Peyer's patch (tissue), 4 donors: ENCODE measurements at regions not wholly inside any gene's neighbourhood (a gene's known extent, or its start where the extent isn't known, plus 50 kb on each side); places are given as distances from the start of the nearest gene placed in this dataset.

ENCODE experiments used
- POLR2A ChIP-seq, 2 donors: fragments of 450-650 bp; IDR thresholded peaks; one replicate each; pipeline ENCODE4 v1.5.1; 2017; ENCODE audit warnings: antibody characterized with exemption in 2 of 2, mild to moderate bottlenecking in 2 of 2, moderate library complexity in 2 of 2
- TF ChIP-seq, protein P1 (sequence below), 6 experiments: fragments of 450-650 bp in 4 of 6; fragments of 200-600 bp in 2 of 6; sonication (generic) in 1 of 6; IDR thresholded peaks; one replicate each; pipeline ENCODE4 v1.5.1; 2017 to 2019; ENCODE audit warnings: antibody characterized with exemption in 6 of 6, mild to moderate bottlenecking in 3 of 6, moderate library complexity in 1 of 6

GRCh38 chr5:112653638-112654205 is 84.0 kb upstream of the APC start:
- TF ChIP-seq, protein P1, sequence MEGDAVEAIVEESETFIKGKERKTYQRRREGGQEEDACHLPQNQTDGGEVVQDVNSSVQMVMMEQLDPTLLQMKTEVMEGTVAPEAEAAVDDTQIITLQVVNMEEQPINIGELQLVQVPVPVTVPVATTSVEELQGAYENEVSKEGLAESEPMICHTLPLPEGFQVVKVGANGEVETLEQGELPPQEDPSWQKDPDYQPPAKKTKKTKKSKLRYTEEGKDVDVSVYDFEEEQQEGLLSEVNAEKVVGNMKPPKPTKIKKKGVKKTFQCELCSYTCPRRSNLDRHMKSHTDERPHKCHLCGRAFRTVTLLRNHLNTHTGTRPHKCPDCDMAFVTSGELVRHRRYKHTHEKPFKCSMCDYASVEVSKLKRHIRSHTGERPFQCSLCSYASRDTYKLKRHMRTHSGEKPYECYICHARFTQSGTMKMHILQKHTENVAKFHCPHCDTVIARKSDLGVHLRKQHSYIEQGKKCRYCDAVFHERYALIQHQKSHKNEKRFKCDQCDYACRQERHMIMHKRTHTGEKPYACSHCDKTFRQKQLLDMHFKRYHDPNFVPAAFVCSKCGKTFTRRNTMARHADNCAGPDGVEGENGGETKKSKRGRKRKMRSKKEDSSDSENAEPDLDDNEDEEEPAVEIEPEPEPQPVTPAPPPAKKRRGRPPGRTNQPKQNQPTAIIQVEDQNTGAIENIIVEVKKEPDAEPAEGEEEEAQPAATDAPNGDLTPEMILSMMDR (IDR thresholded peaks at IDR 0.05) = no peak
- TF ChIP-seq POLR2A (IDR thresholded peaks at IDR 0.05) = no peak
